Liver (tissue), 8 donors: ENCODE measurements at regions not wholly inside any gene's neighbourhood (a gene's known extent, or its start where the extent isn't known, plus 50 kb on each side); places are given as distances from the start of the nearest gene placed in this dataset.

Source experiments
- DNase-seq: peaks from one replicate; pipeline ENCODE4 v3.0.0-alpha.2; 2017; ENCODE audit warnings: low spot score
- H3K27ac ChIP-seq, 2 donors: one replicate each; pipeline ENCODE4 v1.7.0; 2013; ENCODE audit warnings: inconsistent platforms in 2 of 2, low read length in 2 of 2, control low read depth in 1 of 2, low read depth in 1 of 2, mild to moderate bottlenecking in 1 of 2
- H3K27me3 ChIP-seq, 4 donors: one replicate each; pipeline versions ENCODE4 v1.6.1 to v1.7.0; 2013; ENCODE audit warnings: low read length in 3 of 4, inconsistent platforms in 1 of 4, mild to moderate bottlenecking in 1 of 4, moderate library complexity in 1 of 4; ENCODE audit not compliant: control insufficient read depth in 4 of 4, insufficient read depth in 4 of 4
- H3K36me3 ChIP-seq, 4 donors: one replicate each; pipeline versions ENCODE4 v1.6.1 to v1.7.0; 2013; ENCODE audit warnings: low read length in 3 of 4, mild to moderate bottlenecking in 3 of 4, low read depth in 1 of 4, moderate library complexity in 1 of 4; ENCODE audit not compliant: control insufficient read depth in 4 of 4, insufficient read depth in 3 of 4
- H3K4me1 ChIP-seq, 4 donors: one replicate each; pipeline versions ENCODE4 v1.6.1 to v1.7.0; 2013; ENCODE audit warnings: low read length in 3 of 4, mild to moderate bottlenecking in 3 of 4, moderate library complexity in 1 of 4; ENCODE audit not compliant: control insufficient read depth in 4 of 4, insufficient read depth in 4 of 4
- H3K4me3 ChIP-seq, 3 donors: one replicate each; pipeline versions ENCODE4 v1.6.1 to v1.7.0; 2013; ENCODE audit warnings: low read length in 3 of 3, control low read depth in 1 of 3, low read depth in 1 of 3, mild to moderate bottlenecking in 1 of 3
- H3K9ac ChIP-seq, 2 donors: one replicate each; pipeline ENCODE4 v1.7.0; 2013; ENCODE audit warnings: low read length in 2 of 2, mild to moderate bottlenecking in 2 of 2, moderate library complexity in 2 of 2, control low read depth in 1 of 2, low read depth in 1 of 2
- H3K9me3 ChIP-seq, 4 donors: one replicate each; pipeline versions ENCODE4 v1.6.1 to v1.7.0; 2013; ENCODE audit warnings: low read length in 3 of 4; ENCODE audit not compliant: control insufficient read depth in 4 of 4
- ATF3 ChIP-seq: IDR thresholded peaks from 2 replicates; pipeline ENCODE4 v1.6.1; 2016; ENCODE audit warnings: antibody characterized with exemption
- EGR1 ChIP-seq, 2 donors: IDR thresholded peaks; 2 replicates each; pipeline ENCODE4 v1.6.1; 2016 to 2018; ENCODE audit warnings: antibody characterized with exemption in 2 of 2, low read depth in 2 of 2
- FOXA1 ChIP-seq: IDR thresholded peaks from 2 replicates; pipeline ENCODE4 v1.6.1; 2016; ENCODE audit warnings: antibody characterized with exemption
- FOXA2 ChIP-seq: IDR thresholded peaks from 2 replicates; pipeline ENCODE4 v1.6.1; 2016; ENCODE audit warnings: antibody characterized with exemption
- GABPA ChIP-seq, 2 donors: IDR thresholded peaks in 1 of 2; conservative IDR thresholded peaks in 1 of 2; 2 replicates each; pipeline ENCODE4 v1.6.1; 2016; ENCODE audit warnings: antibody characterized with exemption in 2 of 2, mild to moderate bottlenecking in 1 of 2, moderate library complexity in 1 of 2
- HNF4A ChIP-seq, 2 donors: conservative IDR thresholded peaks; 2 replicates each; pipeline ENCODE4 v1.6.1; 2016; ENCODE audit warnings: antibody characterized with exemption in 2 of 2, mild to moderate bottlenecking in 2 of 2
- RAD21 ChIP-seq, 2 donors: IDR thresholded peaks; 2 replicates each; pipeline ENCODE4 v1.6.1; 2016; ENCODE audit warnings: antibody characterized with exemption in 2 of 2, mild to moderate bottlenecking in 2 of 2
- RXRA ChIP-seq, 2 donors: IDR thresholded peaks; 2 replicates each; pipeline ENCODE4 v1.6.1; 2017 to 2018; ENCODE audit warnings: antibody characterized with exemption in 2 of 2, mild to moderate bottlenecking in 1 of 2
- SP1 ChIP-seq: IDR thresholded peaks from 2 replicates; pipeline ENCODE4 v1.6.1; 2018; ENCODE audit warnings: antibody characterized with exemption, mild to moderate bottlenecking
- TAF1 ChIP-seq: conservative IDR thresholded peaks from 2 replicates; pipeline ENCODE4 v1.6.1; 2016; ENCODE audit warnings: antibody characterized with exemption, mild to moderate bottlenecking
- YY1 ChIP-seq: IDR thresholded peaks from 2 replicates; pipeline ENCODE4 v1.6.1; 2016; ENCODE audit warnings: antibody characterized with exemption, mild to moderate bottlenecking
- ZBTB33 ChIP-seq: IDR thresholded peaks from 2 replicates; pipeline ENCODE4 v1.6.1; 2016; ENCODE audit warnings: antibody characterized with exemption
- WGBS: extraction: QIAGEN DNeasy Blood & Tissue Kit; methylation state at CpG from one replicate; pipeline ENCODE4 v1.1.7; 2013; 5-methylcytosine and 5-hydroxymethylcytosine counted together
- TF ChIP-seq, protein P1 (sequence below): IDR thresholded peaks from 2 replicates; pipeline ENCODE4 v1.6.1; 2016; ENCODE audit warnings: antibody characterized with exemption
- TF ChIP-seq, protein P2 (sequence below): fragments of 150-350 bp; IDR thresholded peaks from 2 replicates; pipeline ENCODE4 v1.5.1; 2017; ENCODE audit warnings: improper control_type of control experiment, low read depth, low read length; ENCODE audit not compliant: missing input control
- donor health status: healthy.
- donor health status: healthy.
- donor health status: healthy.
- donor health status: healthy.
- donor health status: healthy.

DNA sequence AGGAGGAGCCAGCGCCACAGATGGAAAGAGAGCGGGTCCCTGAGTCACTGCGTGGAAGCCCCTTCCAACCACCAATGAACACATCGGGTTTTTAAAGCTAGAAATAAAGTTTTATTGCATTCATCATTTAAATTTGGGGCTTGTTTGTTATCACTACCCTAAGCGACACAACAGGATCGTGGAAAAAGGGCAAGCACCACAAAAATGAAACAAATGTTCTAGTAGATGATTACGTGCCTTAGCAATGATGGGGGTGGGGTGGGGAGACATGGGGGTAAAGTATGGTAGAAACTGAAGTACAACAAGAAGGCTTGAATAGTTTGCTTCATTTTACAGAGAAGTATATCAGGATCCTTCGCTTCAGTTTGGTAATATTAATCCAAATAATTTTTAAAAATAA, 221.6 kb upstream of the ATP10A start:
- no peaks in the 10 kb centered on the region for H3K9me3 ChIP-seq
- H3K9ac ChIP-seq, result no peak overlapping the region
- TF ChIP-seq FOXA2 (no peak), FOXA1 (no peak), ZBTB33 (no peak), GABPA (IDR thresholded peaks at IDR 0.05 in 1 of 2, conservative IDR thresholded peaks at IDR 0.05 in 1 of 2) (no peak), HNF4A (conservative IDR thresholded peaks at IDR 0.05) (no peak), YY1 (no peak), ATF3 (no peak), RXRA (IDR thresholded peaks at IDR 0.05) (no peak)
- TF ChIP-seq, protein P1, sequence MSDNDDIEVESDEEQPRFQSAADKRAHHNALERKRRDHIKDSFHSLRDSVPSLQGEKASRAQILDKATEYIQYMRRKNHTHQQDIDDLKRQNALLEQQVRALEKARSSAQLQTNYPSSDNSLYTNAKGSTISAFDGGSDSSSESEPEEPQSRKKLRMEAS, result no peak
- TF ChIP-seq, protein P2, sequence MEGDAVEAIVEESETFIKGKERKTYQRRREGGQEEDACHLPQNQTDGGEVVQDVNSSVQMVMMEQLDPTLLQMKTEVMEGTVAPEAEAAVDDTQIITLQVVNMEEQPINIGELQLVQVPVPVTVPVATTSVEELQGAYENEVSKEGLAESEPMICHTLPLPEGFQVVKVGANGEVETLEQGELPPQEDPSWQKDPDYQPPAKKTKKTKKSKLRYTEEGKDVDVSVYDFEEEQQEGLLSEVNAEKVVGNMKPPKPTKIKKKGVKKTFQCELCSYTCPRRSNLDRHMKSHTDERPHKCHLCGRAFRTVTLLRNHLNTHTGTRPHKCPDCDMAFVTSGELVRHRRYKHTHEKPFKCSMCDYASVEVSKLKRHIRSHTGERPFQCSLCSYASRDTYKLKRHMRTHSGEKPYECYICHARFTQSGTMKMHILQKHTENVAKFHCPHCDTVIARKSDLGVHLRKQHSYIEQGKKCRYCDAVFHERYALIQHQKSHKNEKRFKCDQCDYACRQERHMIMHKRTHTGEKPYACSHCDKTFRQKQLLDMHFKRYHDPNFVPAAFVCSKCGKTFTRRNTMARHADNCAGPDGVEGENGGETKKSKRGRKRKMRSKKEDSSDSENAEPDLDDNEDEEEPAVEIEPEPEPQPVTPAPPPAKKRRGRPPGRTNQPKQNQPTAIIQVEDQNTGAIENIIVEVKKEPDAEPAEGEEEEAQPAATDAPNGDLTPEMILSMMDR, result no peak
- H3K4me1 ChIP-seq, result peaks cover 0 to 9% (median 7%) of the 10 kb centered on the region in 4 donors
- H3K27ac ChIP-seq, result no peak overlapping the region
- no peak for DNase-seq
- H3K36me3 ChIP-seq, result no peaks in the 10 kb centered on the region
- no peaks in the 10 kb centered on the region for H3K27me3 ChIP-seq
- H3K4me3 ChIP-seq, result no peak overlapping the region
- WGBS, result 95% methylated on average over 8 of the region's 8 CpGs

- Histone ChIP-seq H3K9ac (no peak overlapping the region), H3K27ac (no peak overlapping the region), H3K36me3 (no peaks in the 10 kb centered on the region), H3K4me1 (peaks cover 0 to 9% (median 7%) of the 10 kb centered on the region in 4 donors), H3K4me3 (no peak overlapping the region), H3K27me3 (no peaks in the 10 kb centered on the region), H3K9me3 (no peaks in the 10 kb centered on the region)
- DNase-seq, result no peak
- WGBS, result 61% methylated on average over 2 of the region's 2 CpGs
- no peak for TF ChIP-seq ZBTB33
- TF ChIP-seq ATF3, result no peak
- TF ChIP-seq GABPA (IDR thresholded peaks at IDR 0.05 in 1 of 2, conservative IDR thresholded peaks at IDR 0.05 in 1 of 2), result no peak
- no peak for TF ChIP-seq TAF1
- TF ChIP-seq SP1, result no peak
- TF ChIP-seq RAD21 (IDR thresholded peaks at IDR 0.05), result no peak
- TF ChIP-seq, protein P2, result no peak
- TF ChIP-seq EGR1 (IDR thresholded peaks at IDR 0.05; ENCODE audit: low read depth in 2 of 2), result no peak
- no peak for TF ChIP-seq FOXA1
- no peak for TF ChIP-seq HNF4A (conservative IDR thresholded peaks at IDR 0.05)
These were observed 220.8 kb upstream of the ATP10A start for GRCh38 chr15:26083896-26084295.
